T47D (cell line): ENCODE measurements at regions not wholly inside any gene's neighbourhood (a gene's known extent, or its start where the extent isn't known, plus 50 kb on each side); places are given as distances from the start of the nearest gene placed in this dataset.

Source experiments
- DNase-seq, 2 experiments: peaks; one replicate each; pipeline versions ENCODE4 v3.0.0 to v3.0.0-alpha.2; 2011 to 2012; ENCODE audit warnings: low read depth in 1 of 2, low spot score in 1 of 2
- JUND ChIP-seq: IDR thresholded peaks from 2 replicates; pipeline ENCODE4 v1.6.1; 2012; ENCODE audit warnings: low read depth
- in situ Hi-C: cut with HindIII; loops from 2 replicates; pipeline ENCODE4 v1.10.0; 2016; ENCODE audit warnings: low sequenced_read_pairs, low pct_unique_long_range_greater_than_20kb

DNA sequence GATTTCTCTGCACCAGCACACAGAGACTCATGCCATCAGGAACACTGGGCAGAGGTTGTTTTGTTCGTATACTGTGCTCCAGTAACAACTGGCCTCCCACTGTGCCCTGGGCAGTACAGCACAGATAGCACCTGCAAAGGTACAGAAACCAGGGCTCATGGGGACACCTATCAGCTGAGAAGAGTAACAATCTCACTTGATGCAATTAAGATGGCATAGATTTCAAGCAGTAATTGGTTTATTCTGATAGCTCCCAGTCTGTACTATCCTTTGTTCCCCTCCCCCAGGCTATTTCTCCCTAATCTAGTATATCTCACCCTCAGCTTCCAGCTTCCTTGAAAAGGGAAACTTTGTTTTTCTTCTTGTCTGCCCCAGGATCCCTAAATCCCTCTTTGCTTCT, 343.9 kb upstream of the MMADHC start:
- in situ Hi-C loops, result no loop called here
- no peak for TF ChIP-seq JUND
- DNase-seq, result no peak

DNA sequence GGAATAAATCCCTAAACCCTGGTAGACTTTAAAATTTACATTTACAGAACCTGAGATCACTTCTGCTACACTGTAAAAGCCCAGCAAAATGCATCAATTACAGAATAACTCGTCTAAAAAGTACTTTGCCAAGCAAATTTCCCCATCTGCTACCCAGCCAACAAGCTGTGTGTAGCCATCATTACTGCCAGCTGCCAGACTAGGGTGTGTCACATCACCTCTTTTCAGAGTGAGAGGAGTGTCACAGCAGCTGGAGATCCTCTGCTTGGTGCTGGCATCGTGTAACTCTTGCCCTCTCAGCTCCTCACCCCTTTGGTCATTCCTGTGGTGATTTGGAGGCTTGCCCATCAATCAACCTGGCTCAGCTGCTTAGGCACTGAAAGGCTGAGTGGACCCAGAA, 340.4 kb upstream of the MMADHC start:
- DNase-seq, result no peak
- no peak for TF ChIP-seq JUND
- in situ Hi-C loops, result no loop called here

DNA sequence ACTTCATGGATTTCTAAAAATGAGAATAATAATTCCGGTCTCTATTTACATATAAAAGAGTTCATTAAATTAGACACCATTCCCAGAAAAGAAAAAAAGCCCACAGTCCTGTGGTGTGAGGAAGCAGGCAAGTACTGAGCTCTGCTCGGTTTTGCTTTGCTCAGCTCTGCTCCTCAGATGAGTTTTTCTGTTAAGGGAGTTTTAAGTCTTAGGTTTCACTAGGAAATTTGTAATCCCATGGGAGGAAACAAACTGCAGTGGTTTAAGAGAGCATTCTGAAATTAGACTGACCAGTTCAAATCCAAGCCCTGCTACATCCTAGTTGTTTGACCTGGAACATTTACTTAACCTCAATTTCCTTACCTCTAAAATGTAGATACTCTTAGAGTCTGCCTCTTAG, 338.6 kb upstream of the MMADHC start:
- in situ Hi-C loops, result no loop called here

DNA sequence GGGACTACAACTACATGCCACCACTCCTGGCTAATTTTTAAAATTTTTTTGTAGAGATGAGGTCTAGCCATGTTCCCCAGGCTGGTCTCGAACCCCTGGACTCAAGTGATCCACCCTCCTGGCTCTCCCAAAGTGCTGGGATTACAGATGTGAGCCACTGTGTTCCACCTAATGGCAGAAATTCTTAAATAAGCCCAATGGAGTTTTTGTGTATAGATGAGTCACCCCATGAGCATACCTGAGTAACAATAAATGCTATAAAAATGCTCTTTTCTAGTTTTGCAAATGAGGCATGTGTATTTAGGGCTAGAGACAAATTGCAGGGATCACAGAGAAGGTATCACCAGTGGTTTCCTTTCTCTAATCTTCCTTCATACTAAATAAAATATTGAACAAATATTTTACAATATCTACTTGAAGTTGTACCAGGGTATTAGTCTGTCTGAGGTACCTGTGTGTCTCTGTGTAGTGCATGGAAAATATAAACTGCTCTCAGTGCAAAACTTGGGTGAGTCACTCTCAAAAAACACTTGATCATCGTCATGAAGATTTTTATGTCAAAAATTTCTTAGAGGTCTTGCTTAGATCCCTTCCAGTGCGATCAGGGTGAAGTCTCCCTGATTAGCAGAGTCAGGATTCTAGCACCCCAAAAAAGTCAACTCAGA, 337.1 kb upstream of the MMADHC start:
- DNase-seq, result no peak
- no peak for TF ChIP-seq JUND
- in situ Hi-C loops, result no loop called here

More for the DNA sequence above, 338.6 kb upstream of the MMADHC start:
- TF ChIP-seq JUND, result no peak
- no peak for DNase-seq

DNA sequence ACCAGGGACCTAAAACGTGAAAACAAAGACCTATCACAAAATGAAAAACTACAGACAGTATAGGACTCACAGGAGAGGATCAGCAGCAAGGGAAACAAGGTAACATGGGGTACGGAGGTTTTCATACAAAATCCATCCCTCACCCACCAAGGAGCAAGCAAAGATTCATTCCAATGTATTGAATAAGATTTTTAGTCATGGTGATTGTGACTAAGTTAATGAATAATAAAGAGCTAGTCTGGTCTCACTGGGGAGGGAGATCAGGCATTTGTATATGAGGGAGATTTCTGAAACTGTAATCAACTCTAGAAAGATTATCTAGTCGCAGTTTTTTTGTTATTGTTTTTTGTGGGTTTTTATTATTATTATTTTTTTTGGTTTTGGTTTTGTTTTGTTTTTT, 336.5 kb upstream of the MMADHC start:
- in situ Hi-C loops, result no loop called here
- TF ChIP-seq JUND, result no peak
- no peak for DNase-seq

DNA sequence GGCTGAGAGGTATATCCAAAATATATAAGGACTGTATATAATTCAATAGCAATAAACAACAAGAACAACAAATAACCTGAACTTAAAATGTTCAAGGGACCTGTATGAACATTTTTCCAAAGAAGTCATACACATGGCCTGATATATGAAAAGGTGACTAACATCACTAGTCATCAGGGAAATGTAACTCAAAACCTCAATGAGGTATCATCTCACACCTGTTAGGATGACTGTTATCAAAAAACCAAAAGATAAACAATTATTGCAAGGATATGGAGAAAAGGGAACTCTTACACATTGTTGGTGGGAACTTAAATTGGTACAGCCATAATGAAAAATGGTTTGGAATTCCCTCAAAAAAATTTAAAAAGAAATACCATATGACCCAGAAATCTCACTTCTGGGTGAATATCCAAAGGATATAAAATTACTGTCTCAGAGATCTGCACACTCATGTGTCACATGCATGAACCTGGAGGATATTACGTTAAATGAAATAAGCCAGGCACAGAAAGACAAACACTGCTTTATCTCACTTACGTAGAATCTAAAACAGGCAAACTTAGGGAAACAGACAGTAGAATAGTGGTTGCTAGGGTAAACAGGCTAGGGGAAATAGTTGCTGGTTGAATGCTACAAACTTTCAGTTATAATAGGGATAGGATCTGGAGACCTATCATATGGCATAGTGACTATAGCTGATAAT, 334.5 kb upstream of the MMADHC start:
- no peak for DNase-seq
- no peak for TF ChIP-seq JUND
- in situ Hi-C loops, result no loop called here

DNA sequence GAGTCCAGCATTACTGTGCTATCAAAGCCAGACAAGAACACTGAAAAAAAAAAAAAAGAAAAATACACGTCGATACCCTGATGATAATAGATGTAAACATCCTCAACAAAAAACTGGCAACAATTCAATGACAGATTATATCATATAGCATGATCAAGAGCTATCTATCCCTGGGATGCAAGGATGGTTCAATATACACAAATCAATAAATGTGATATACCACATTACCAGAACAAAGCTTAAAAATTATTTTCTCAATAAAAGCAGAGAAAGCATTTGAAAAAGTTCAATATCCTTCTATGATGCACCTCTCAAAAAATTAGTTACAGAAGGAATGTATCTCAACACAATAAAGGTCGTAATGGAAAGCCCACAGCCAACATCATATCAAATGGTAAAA, 332.8 kb upstream of the MMADHC start:
- TF ChIP-seq JUND, result no peak
- in situ Hi-C loops, result no loop called here
- DNase-seq, result no peak

DNA sequence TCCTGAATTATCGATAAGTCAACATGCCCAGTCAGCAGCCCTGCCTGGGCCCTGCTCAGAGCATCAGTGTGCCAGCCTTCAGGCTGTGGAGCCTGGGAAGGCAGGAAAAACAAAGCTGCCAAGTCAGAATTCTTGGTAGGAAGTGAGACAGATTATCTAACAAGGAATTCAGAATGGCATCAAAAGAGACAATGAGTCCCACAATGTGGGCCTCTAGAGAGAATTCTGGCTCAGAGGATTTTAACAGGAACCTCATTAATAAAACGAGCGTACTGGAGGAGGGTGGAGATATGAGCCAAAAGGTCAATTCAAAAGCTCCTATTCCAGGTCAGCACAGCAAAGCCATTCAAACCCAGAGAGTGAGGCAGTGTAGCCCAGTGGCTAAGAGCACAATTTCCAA, 327.6 kb upstream of the MMADHC start:
- in situ Hi-C loops, result no loop called here
- no peak for TF ChIP-seq JUND

DNA sequence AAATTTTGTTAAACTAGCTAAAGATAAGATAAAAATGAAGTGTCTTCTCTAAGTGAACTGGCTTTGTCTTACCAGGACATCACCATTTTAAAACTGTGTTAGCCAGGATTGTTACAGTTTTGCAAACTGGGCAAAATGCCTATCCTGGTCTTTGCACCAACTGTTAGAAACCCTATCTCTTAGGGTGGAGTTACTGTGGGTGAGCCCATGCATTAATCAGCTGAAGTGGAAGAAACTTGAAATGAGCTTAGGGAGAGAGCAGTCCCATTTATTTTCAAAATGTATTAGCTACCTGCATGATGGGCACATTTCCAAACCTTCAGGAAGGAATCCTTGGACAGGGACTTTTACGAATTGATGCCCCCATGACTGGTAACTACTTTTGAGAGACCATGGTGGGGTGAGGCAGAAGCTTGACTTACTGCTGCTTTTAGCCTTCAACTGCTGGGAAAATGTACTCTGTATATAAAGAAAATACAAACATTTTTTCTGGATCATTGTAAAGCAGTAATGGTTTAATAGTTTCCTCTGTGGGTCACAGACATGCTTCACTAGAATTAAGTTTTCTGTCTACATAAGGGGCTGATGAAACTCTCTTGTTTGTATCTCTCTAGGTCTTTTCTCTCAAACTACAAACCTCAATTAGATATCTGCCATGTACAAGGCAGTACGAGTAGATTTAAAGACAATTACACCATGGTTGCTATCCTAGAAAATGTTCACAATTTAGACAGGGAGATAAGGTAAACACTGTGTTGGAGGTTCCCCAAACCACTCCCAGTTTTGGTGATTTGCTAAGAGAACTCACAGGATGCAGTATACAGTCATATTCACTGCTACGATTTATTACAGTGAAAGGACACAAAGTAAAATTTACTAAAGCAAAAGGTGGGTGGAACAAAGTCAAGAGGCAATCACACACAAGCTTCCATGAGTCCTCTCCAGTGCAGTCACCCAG, 321.4 kb upstream of the MMADHC start:
- DNase-seq, result no peak
- in situ Hi-C loops, result no loop called here
- TF ChIP-seq JUND, result no peak

More for the DNA sequence above, 327.6 kb upstream of the MMADHC start:
- no peak for DNase-seq

DNA sequence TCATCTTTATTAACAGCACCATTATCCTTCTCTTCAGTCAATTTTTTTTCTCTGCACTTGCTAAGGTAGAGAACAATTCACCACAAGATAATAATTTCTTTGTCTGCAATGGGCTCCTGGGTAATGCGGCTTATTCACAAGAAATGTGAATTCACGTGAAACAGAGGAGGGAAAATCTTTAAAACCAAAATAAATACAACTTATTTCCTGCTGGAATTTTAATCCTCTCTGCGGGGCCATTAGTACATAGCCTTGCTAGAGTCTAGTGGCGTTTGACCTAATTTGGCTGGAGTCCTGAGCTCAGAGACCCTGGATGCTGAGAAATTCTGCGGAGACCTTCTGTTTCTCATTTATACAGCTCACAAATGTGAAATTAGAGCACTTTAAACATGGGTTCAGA, 319.3 kb upstream of the MMADHC start:
- in situ Hi-C loops, result no loop called here
- no peak for DNase-seq
- TF ChIP-seq JUND, result no peak

DNA sequence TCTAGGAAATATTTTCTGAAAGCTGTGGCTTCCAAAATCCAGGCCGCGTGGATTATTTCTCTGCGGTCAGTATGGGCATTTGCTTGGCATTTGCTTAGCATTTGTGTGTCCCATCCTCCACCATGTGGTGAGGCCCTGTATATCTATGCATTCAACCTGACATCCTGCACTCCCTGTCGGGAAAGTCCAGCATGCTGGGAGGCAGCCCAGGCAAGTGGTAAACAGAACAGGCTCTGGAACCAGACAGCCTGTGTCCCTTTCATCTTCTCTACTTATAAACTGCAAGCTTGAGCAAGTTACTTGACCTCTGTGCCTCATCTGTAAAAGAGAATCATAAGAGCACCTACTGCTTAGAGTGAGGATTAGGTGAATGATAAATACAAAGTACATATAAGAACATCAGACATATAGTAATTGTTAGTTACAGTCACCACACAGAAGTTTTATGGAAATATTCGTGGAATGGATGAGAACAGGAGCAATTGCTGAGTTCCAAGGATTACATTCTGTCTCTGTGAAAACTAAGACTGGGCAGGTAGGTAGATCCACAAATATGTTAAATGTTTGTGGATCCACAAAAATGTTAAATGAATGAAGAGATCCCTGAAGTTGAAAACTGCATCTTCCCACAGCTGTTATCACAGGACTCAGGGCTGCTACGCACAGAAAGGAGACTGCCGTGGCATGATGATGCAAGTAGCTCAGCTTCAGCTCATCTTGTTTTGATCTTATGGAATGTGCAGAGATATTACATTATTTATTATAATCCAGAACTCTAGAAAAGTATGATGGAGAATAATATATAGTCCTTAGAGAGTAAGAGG, 317.0 kb upstream of the MMADHC start:
- no peak for DNase-seq
- in situ Hi-C loops, result no loop called here

DNA sequence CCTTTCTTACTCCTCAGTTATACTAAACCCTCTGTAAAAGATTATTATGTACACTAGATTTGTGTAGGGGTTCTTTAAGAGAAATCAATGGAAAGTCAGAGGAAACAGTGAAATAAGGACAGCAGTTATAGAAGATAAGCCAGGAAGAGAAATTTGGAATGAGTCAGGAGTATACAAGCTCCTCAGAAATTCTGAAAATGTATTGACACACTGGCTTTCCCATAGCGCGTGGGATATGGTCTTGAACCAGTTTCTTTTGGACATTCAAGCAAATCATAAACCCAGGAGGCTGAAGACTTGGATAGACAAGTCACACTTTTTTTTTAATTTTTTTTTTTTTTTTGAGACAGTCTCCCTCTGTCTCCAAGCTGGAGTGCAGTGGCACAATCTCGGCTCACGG, 316.1 kb upstream of the MMADHC start:
- in situ Hi-C loops, result no loop called here
- DNase-seq, result no peak

More for the DNA sequence above, 317.0 kb upstream of the MMADHC start:
- no peak for TF ChIP-seq JUND

More for the DNA sequence above, 316.1 kb upstream of the MMADHC start:
- no peak for TF ChIP-seq JUND
